PC-3 (cell line): ENCODE measurements at regions not wholly inside any gene's neighbourhood (a gene's known extent, or its start where the extent isn't known, plus 50 kb on each side); places are given as distances from the start of the nearest gene placed in this dataset.

ENCODE experiments used
- CTCF ChIP-seq: fragments of 300-600 bp; sonication (generic); conservative IDR thresholded peaks from 2 replicates; pipeline ENCODE4 v1.5.1; 2017; ENCODE audit warnings: antibody characterized with exemption, low read depth, mild to moderate bottlenecking, low read length
- EZH2phosphoT487 ChIP-seq: fragments of 300-600 bp; sonication (generic); IDR thresholded peaks from 2 replicates; pipeline ENCODE4 v1.6.1; 2018; ENCODE audit warnings: mild to moderate bottlenecking, antibody characterized with exemption, low read length, borderline replicate concordance

- TF ChIP-seq CTCF (no peak), EZH2phosphoT487 (no peak)
Observed at GRCh38 chr2:107721178-107721577, 105.5 kb upstream of the RGPD4 start.
